ENCODE measurements at regions not wholly inside any gene's neighbourhood (a gene's known extent, or its start where the extent isn't known, plus 50 kb on each side); places are given as distances from the start of the nearest gene placed in this dataset.
A peak's percentile ranks its signal among the peaks of the same experiment; 100 is the strongest.

GRCh38 chr9:23567516-23568165 lies 258.4 kb downstream of the ELAVL2 start:
- Histone ChIP-seq H3K9ac (ENCODE audit: low read depth, low read length, poor library complexity) (no peak overlapping the region), H2BK15ac (ENCODE audit: low read length) (no peak overlapping the region), H3K14ac (ENCODE audit: low read length) (no peak overlapping the region), H2BK120ac (ENCODE audit: low read depth, low read length) (no peak overlapping the region), H2AK5ac (ENCODE audit: low read depth, low read length) (no peak overlapping the region), H3K18ac (ENCODE audit: low read length) (no peak overlapping the region), H3K9me3 (replicated peaks in 1 of 2; ENCODE audit: control insufficient read depth in 2 of 2, insufficient read depth in 1 of 2, low read depth in 1 of 2, low read length in 2 of 2) (no peaks in the 10 kb centered on the region), H3K4me3 (ENCODE audit: low read length in 2 of 2) (no peak overlapping the region), H3K36me3 (replicated peaks in 1 of 2; ENCODE audit: control insufficient read depth in 2 of 2, insufficient read depth in 2 of 2, low read length in 2 of 2) (no peaks in the 10 kb centered on the region), H2AFZ (ENCODE audit: low read length) (peak overlapping the region; percentile 42), H2BK5ac (ENCODE audit: low read length) (no peak overlapping the region), H3K23ac (ENCODE audit: low read depth, low read length, poor library complexity) (no peak overlapping the region), H3K4ac (ENCODE audit: low read length) (no peak overlapping the region), H3K27me3 (ENCODE audit: control insufficient read depth in 3 of 3, insufficient read depth in 3 of 3, low read depth in 1 of 3, low read length in 3 of 3) (no peaks in the 10 kb centered on the region), H3K27ac (replicated peaks; ENCODE audit: low read length) (no peak overlapping the region), H2BK12ac (ENCODE audit: low read length) (no peak overlapping the region), H3K4me2 (ENCODE audit: insufficient read depth, low read length, poor library complexity, severe bottlenecking) (no peak overlapping the region), H4K91ac (ENCODE audit: low read depth, low read length, poor library complexity) (no peak overlapping the region), H4K8ac (ENCODE audit: low read depth, low read length) (no peak overlapping the region), H3K79me1 (ENCODE audit: low read depth, low read length) (no peaks in the 10 kb centered on the region), H3K4me1 (ENCODE audit: control insufficient read depth in 2 of 2, insufficient read depth in 1 of 2, low read depth in 1 of 2, low read length in 2 of 2) (no peaks in the 10 kb centered on the region)
- DNase-seq (ENCODE audit: low spot score), result no peak
- WGBS, 2 donors (ENCODE audit: extremely low coverage in 2 of 2, insufficient read length in 2 of 2, insufficient replicate concordance in 1 of 2), result no CpG with 5 or more reads among the region's 5 CpGs

DNA sequence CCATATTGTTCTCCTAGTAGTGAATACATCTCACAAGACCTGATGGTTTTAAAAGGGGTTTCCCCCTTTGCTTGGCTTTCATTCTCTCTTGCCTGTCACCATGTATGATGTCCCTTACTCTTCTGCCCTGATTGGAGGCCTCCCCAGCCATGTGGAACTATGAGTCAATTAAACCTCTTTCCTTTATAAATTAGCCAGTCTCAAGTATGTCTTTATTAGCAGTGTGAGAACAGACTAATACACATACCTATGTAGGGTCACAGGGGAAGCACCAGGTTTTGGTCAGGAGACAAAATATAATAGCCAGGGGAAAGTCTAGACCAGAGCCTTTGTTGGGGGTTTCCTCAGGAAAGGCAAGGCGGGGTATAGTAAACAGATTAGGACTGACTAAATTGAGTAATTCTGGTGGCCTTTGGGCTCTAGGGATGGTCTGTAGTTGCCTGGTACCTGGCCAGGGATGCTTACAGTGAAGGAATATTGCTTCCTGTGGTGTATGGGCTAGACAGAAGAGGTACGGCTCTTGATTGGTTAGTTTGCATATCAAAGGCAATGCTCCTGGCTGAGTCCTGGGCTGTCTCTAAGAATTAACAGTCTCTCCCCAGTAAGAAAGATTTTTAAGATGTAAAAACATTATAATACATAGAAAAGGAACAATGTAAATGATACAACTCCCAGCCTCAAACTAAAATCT lies 254.5 kb downstream of the ELAVL2 start:
- Histone ChIP-seq H3K4me3 (ENCODE audit: low read length in 2 of 2) (no peak overlapping the region), H3K4me1 (ENCODE audit: control insufficient read depth in 2 of 2, insufficient read depth in 1 of 2, low read depth in 1 of 2, low read length in 2 of 2) (peaks cover 4 to 22% of the 10 kb centered on the region in 2 donors)
- WGBS, 2 donors (ENCODE audit: extremely low coverage in 2 of 2, insufficient read length in 2 of 2, insufficient replicate concordance in 1 of 2), result no CpG with 5 or more reads among the region's 2 CpGs

GRCh38 chr9:23573800-23574199 lies 252.2 kb downstream of the ELAVL2 start:
- H2BK15ac ChIP-seq (ENCODE audit: low read length), result no peak overlapping the region
- no peak overlapping the region for H3K4me2 ChIP-seq (ENCODE audit: insufficient read depth, low read length, poor library complexity, severe bottlenecking)
- no peak overlapping the region for H3K23ac ChIP-seq (ENCODE audit: low read depth, low read length, poor library complexity)
- H3K4ac ChIP-seq (ENCODE audit: low read length), result no peak overlapping the region
- no peak overlapping the region for H4K8ac ChIP-seq (ENCODE audit: low read depth, low read length)
- H2AFZ ChIP-seq (ENCODE audit: low read length), result no peak overlapping the region
- H3K18ac ChIP-seq (ENCODE audit: low read length), result no peak overlapping the region
- H4K91ac ChIP-seq (ENCODE audit: low read depth, low read length, poor library complexity), result no peak overlapping the region
- no peak overlapping the region for H2BK12ac ChIP-seq (ENCODE audit: low read length)
- DNase-seq (ENCODE audit: low spot score), result no peak
- peaks cover 4 to 22% of the 10 kb centered on the region in 2 donors for H3K4me1 ChIP-seq (ENCODE audit: control insufficient read depth in 2 of 2, insufficient read depth in 1 of 2, low read depth in 1 of 2, low read length in 2 of 2)
- no peak overlapping the region for H2BK5ac ChIP-seq (ENCODE audit: low read length)
- H3K4me3 ChIP-seq (ENCODE audit: low read length in 2 of 2), result no peak overlapping the region
- no peak overlapping the region for H3K14ac ChIP-seq (ENCODE audit: low read length)
- no peaks in the 10 kb centered on the region for H3K9me3 ChIP-seq (replicated peaks in 1 of 2; ENCODE audit: control insufficient read depth in 2 of 2, insufficient read depth in 1 of 2, low read depth in 1 of 2, low read length in 2 of 2)
- no peaks in the 10 kb centered on the region for H3K36me3 ChIP-seq (replicated peaks in 1 of 2; ENCODE audit: control insufficient read depth in 2 of 2, insufficient read depth in 2 of 2, low read length in 2 of 2)
- H2AK5ac ChIP-seq (ENCODE audit: low read depth, low read length), result no peak overlapping the region
- no peak overlapping the region for H3K27ac ChIP-seq (replicated peaks; ENCODE audit: low read length)
- no peak overlapping the region for H3K9ac ChIP-seq (ENCODE audit: low read depth, low read length, poor library complexity)
- H3K27me3 ChIP-seq (ENCODE audit: control insufficient read depth in 3 of 3, insufficient read depth in 3 of 3, low read depth in 1 of 3, low read length in 3 of 3), result no peaks in the 10 kb centered on the region
- no peaks in the 10 kb centered on the region for H3K79me1 ChIP-seq (ENCODE audit: low read depth, low read length)
- no peak overlapping the region for H2BK120ac ChIP-seq (ENCODE audit: low read depth, low read length)

More for the DNA sequence above, 254.5 kb downstream of the ELAVL2 start:
- H2BK120ac ChIP-seq (ENCODE audit: low read depth, low read length), result no peak overlapping the region
- no peak overlapping the region for H2BK5ac ChIP-seq (ENCODE audit: low read length)
- H2BK12ac ChIP-seq (ENCODE audit: low read length), result no peak overlapping the region
- DNase-seq (ENCODE audit: low spot score), result no peak
- no peaks in the 10 kb centered on the region for H3K36me3 ChIP-seq (replicated peaks in 1 of 2; ENCODE audit: control insufficient read depth in 2 of 2, insufficient read depth in 2 of 2, low read length in 2 of 2)
- no peak overlapping the region for H2AK5ac ChIP-seq (ENCODE audit: low read depth, low read length)
- no peak overlapping the region for H4K91ac ChIP-seq (ENCODE audit: low read depth, low read length, poor library complexity)
- H3K4me2 ChIP-seq (ENCODE audit: insufficient read depth, low read length, poor library complexity, severe bottlenecking), result no peak overlapping the region
- H2BK15ac ChIP-seq (ENCODE audit: low read length), result no peak overlapping the region
- H3K23ac ChIP-seq (ENCODE audit: low read depth, low read length, poor library complexity), result no peak overlapping the region
- H3K14ac ChIP-seq (ENCODE audit: low read length), result no peak overlapping the region
- no peaks in the 10 kb centered on the region for H3K79me1 ChIP-seq (ENCODE audit: low read depth, low read length)
- H3K9ac ChIP-seq (ENCODE audit: low read depth, low read length, poor library complexity), result no peak overlapping the region
- H3K18ac ChIP-seq (ENCODE audit: low read length), result no peak overlapping the region
- no peaks in the 10 kb centered on the region for H3K27me3 ChIP-seq (ENCODE audit: control insufficient read depth in 3 of 3, insufficient read depth in 3 of 3, low read depth in 1 of 3, low read length in 3 of 3)
- no peak overlapping the region for H3K4ac ChIP-seq (ENCODE audit: low read length)
- no peak overlapping the region for H4K8ac ChIP-seq (ENCODE audit: low read depth, low read length)
- H3K27ac ChIP-seq (replicated peaks; ENCODE audit: low read length), result no peak overlapping the region
- H2AFZ ChIP-seq (ENCODE audit: low read length), result no peak overlapping the region
- no peaks in the 10 kb centered on the region for H3K9me3 ChIP-seq (replicated peaks in 1 of 2; ENCODE audit: control insufficient read depth in 2 of 2, insufficient read depth in 1 of 2, low read depth in 1 of 2, low read length in 2 of 2)

DNA sequence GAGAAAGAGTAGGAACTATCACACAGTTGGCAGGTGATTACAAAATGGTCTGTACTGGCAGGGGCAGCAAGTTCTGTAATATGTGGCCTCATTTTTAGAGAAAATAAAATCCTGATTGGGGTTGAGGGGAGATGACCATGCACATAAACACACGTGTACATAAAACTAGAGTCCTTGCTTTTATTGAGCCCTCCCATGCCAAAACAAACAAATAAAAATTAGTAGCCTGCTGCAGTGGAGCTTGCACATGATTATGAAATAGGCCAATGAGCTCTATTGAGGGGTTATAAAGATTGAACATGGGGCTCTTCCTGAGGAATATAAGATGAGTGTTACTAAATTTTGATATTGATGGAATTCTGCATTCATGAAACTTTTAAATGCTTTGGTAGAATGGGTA lies 248.4 kb downstream of the ELAVL2 start:
- Histone ChIP-seq H3K9me3 (replicated peaks in 1 of 2; ENCODE audit: control insufficient read depth in 2 of 2, insufficient read depth in 1 of 2, low read depth in 1 of 2, low read length in 2 of 2) (no peaks in the 10 kb centered on the region), H3K79me1 (ENCODE audit: low read depth, low read length) (no peaks in the 10 kb centered on the region), H2BK5ac (ENCODE audit: low read length) (no peak overlapping the region), H2BK120ac (ENCODE audit: low read depth, low read length) (no peak overlapping the region), H3K27ac (replicated peaks; ENCODE audit: low read length) (no peak overlapping the region), H3K27me3 (ENCODE audit: control insufficient read depth in 3 of 3, insufficient read depth in 3 of 3, low read depth in 1 of 3, low read length in 3 of 3) (no peaks in the 10 kb centered on the region), H2BK12ac (ENCODE audit: low read length) (no peak overlapping the region), H4K91ac (ENCODE audit: low read depth, low read length, poor library complexity) (no peak overlapping the region), H2BK15ac (ENCODE audit: low read length) (no peak overlapping the region), H3K18ac (ENCODE audit: low read length) (no peak overlapping the region), H2AK5ac (ENCODE audit: low read depth, low read length) (no peak overlapping the region), H3K36me3 (replicated peaks in 1 of 2; ENCODE audit: control insufficient read depth in 2 of 2, insufficient read depth in 2 of 2, low read length in 2 of 2) (no peaks in the 10 kb centered on the region), H3K23ac (ENCODE audit: low read depth, low read length, poor library complexity) (no peak overlapping the region), H2AFZ (ENCODE audit: low read length) (no peak overlapping the region), H3K4ac (ENCODE audit: low read length) (no peak overlapping the region), H3K9ac (ENCODE audit: low read depth, low read length, poor library complexity) (no peak overlapping the region), H4K8ac (ENCODE audit: low read depth, low read length) (no peak overlapping the region), H3K4me2 (ENCODE audit: insufficient read depth, low read length, poor library complexity, severe bottlenecking) (no peak overlapping the region), H3K4me3 (ENCODE audit: low read length in 2 of 2) (no peak overlapping the region), H3K14ac (ENCODE audit: low read length) (no peak overlapping the region), H3K4me1 (ENCODE audit: control insufficient read depth in 2 of 2, insufficient read depth in 1 of 2, low read depth in 1 of 2, low read length in 2 of 2) (peaks cover 4 to 22% of the 10 kb centered on the region in 2 donors)
- DNase-seq (ENCODE audit: low spot score), result no peak
- WGBS, 2 donors (ENCODE audit: extremely low coverage in 2 of 2, insufficient read length in 2 of 2, insufficient replicate concordance in 1 of 2), result no CpG with 5 or more reads among the region's 1 CpG
